Kidney glomerular epithelial cell (primary cell): ENCODE measurements at regions not wholly inside any gene's neighbourhood (a gene's known extent, or its start where the extent isn't known, plus 50 kb on each side); places are given as distances from the start of the nearest gene placed in this dataset.

Source experiments
- DNase-seq: peaks from one replicate; lab custom pipeline; 2025; lab: John Stamatoyannopoulos, UW

- no peak for DNase-seq
Measured at GRCh38 chr1:187443939-187444338, 615.2 kb downstream of the PLA2G4A start.

DNA sequence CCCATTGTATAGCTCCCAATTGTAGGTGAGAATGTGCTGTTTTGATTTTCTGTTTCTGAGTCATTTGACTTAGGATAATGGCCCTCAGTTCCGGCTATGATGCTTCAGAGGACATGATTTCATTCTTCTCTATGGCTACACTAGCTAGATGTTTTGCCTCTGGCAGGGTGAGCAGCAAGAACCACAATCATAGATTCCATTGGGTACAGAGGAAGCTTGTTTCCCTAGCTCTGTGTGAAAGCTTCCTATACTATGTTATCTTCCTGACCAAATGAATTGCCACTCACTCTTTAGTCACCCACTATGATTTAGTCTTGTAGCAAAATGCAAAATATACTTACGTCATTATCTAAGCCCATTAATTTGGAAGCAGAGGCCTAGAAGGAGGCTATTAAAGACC lies 616.3 kb downstream of the PLA2G4A start:
- DNase-seq = no peak

GRCh38 chr1:187451238-187451637 lies 622.5 kb downstream of the PLA2G4A start:
- DNase-seq = no peak

DNA sequence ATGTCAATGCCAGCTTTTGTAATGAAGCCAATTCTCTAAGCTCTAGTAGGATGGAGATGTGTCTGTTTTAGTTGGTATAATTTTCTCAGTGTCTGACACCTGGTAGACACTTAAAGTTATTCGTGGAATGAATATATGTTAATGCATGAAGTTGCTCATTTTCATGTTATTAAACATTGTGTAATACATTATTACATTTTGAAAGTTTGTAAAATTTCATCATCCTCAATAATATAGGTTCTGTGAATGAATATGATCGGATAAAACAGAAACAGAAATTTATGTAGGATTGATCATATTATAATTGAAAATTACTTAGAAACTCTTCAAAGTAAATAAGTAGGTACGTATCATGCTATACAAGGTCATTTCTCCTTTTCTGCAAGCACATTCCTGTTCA lies 625.3 kb downstream of the PLA2G4A start:
- no peak for DNase-seq

GRCh38 chr1:187456446-187456845 lies 627.7 kb downstream of the PLA2G4A start:
- DNase-seq = no peak

DNA sequence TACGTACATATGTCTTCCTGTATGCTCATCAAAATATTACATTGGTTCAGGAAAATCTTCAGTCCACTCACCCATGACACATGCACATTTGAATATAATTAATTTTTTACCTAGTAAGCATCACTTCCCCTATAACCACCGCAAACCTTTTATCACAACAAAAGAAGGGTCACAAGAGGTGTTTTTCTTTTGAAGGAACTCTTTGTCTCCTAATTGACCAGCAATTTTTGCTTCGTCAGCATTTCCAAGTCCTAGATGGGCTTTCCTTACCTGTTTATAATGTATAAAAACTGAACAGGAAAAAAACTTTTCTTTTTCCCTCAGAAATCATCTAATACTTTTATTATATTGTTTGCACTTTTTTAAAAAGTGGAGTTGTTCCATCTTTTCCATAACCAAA lies 631.3 kb downstream of the PLA2G4A start:
- no peak for DNase-seq

DNA sequence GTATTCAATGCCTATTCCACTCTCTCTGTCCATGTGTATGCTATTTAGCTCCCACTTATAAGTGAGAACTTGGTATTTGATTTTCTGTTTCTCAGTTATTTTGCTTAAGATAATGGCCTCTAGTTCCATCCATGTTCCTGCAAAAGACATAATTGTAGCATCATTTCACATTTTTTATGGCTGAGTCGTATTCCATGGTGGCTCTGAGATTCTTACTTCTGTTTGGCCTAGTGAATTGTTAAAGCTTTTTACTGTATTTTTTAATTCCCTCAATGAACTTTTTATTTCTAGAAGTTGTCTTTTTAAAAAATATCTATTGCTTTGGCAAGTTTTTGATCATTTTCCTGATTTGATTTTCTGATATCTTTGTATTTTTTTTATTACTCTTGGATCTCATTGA lies 635.6 kb downstream of the PLA2G4A start:
- DNase-seq = no peak

- DNase-seq = no peak
Measured at GRCh38 chr1:187465441-187465840, 636.7 kb downstream of the PLA2G4A start.

DNA sequence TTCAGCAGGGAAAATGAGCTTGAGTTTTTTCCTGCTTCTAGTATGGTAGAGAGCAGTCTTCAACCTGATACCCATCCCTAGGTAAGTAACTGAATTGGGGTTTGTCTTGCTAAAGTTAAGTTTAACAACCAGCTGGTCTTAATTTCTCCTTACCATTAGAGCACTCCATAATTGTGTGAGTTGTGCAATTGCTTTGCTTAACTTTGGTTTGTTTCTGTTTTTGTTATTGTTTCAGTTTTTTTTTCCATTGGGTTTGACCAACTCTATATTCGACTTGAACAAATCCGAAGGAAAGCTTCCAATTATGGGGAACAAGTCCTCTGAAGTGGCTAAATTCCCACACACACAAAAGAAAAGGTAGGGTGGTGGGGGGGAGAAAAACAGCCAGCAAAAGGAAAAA lies 641.1 kb downstream of the PLA2G4A start:
- DNase-seq = no peak

DNA sequence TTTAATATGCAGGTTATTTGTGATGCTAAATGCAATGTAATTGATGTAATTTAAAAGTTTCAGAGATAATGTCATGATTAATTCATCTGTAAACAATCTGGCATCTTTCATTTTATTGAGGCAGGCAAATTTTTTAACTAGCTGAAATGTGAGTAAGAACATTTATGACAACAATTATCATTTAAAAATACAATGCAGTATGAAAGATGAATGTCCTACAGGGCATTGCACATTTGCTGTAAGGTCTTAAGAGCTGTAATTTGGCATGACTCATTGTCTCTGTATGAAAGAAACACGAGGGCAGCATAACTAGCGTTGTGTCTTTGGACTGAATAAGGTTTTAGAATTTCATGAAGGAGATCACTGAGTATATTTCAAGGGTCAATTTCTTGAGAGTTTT lies 642.8 kb downstream of the PLA2G4A start:
- no peak for DNase-seq

GRCh38 chr1:187474336-187474735 lies 645.6 kb downstream of the PLA2G4A start:
- DNase-seq = no peak

- no peak for DNase-seq
Measured at GRCh38 chr1:187476671-187477070, 647.9 kb downstream of the PLA2G4A start.

GRCh38 chr1:187477103-187477502 lies 648.4 kb downstream of the PLA2G4A start:
- DNase-seq = no peak

DNA sequence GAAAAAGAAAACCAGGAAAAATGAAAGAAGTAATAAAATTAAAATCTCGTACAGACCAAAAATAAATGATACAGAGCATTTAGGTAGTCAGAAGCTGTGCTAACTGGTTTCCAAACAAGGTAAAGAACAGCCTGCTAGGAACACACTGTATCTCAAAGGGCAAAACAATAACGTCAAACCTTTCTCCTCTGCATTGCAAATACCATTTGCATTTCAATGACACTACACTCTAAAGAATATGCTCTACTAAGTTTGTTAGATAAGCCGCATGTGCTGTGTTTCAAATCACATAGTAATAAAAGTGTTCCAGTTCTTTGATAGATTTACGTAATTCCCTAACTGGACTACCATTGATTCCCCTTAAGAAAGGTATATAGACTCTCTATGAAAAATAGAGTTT lies 648.8 kb downstream of the PLA2G4A start:
- no peak for DNase-seq

DNA sequence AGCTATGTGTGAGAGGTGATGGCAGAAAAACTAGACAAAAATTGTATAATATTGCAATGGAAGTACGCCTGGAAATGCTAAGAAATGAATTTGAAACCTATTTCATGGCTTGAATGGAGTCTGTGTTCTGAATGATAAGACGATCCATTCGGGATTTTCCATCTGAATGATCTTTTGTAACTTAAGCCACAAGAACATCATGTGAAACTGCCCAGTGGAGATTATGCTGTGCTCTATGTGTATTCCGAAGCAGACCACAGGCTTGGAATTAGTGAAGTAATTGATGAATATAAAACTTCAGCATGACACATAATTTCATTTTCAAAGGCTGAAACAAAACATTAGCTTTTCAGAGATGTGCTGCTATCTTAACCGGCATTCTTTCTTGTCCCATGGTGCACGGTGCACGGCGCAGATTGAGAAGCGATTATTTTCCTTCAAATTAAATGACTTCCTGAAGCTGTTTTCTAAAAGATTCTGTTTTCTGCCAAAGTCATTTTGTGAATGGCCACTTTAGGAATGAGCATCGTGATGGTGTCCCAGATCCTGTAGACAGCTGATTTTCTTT lies 652.9 kb downstream of the PLA2G4A start:
- DNase-seq = no peak

DNA sequence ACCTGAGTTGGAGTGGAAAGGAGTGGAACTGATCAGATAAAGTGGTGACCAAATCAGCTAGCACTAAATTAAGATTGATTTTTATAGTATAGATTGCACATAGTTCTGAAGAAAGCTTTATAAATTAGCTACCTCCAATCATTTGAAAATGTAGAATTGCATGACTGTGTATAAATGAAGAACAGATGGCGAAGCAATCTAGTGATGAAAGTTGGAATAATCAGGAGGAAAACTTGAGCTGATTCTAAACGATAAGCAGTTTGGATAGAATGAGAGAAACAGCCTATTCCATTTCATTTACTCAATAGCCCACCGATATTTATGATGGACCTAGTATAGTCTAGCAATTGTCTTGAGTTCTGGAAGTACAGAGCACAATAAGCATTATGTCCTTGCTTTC lies 661.5 kb downstream of the PLA2G4A start:
- DNase-seq = no peak

- no peak for DNase-seq
Measured at GRCh38 chr1:187491082-187491720, 662.5 kb downstream of the PLA2G4A start.

GRCh38 chr1:187498028-187498427 lies 669.3 kb downstream of the PLA2G4A start:
- DNase-seq = no peak

GRCh38 chr1:187504779-187505178 lies 676.0 kb downstream of the PLA2G4A start:
- no peak for DNase-seq

DNA sequence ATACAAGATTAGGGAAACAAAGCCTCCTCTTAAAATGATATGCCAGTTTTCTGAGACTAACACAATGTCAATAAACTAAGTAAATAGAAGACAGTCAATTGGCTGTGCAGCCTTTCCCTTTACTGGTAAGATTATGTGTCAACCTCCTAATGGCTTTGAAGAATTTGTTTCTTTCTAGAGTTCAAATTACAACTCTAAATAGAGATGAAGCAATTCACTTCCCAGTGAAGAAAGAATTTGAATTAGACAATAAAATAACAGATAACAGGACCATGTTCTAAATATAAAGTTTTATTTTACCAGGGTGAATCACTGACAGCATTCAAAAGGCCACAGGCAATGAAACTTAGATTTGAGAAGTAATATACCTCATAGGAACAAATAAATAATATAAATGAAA lies 680.3 kb downstream of the PLA2G4A start:
- no peak for DNase-seq

- DNase-seq = no peak
Measured at GRCh38 chr1:187513190-187513589, 684.4 kb downstream of the PLA2G4A start.

DNA sequence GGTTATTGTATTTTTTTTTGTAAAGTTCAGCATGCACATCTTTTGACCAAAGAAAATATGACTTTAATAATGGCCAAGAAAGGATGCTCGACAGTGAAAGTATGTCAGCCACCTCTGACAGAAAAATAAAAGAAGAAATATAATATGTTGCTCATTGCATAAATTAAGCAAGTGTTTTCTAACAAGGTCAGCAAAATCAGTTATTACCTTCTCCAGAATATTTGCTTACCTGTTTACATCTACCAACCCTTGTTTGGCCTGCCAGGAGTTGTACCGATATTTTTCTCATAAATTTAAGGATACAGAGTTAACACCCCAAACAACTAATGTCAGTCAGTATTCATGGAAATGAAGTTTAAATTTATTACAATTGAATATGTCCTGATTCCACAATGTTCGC lies 685.4 kb downstream of the PLA2G4A start:
- no peak for DNase-seq

DNA sequence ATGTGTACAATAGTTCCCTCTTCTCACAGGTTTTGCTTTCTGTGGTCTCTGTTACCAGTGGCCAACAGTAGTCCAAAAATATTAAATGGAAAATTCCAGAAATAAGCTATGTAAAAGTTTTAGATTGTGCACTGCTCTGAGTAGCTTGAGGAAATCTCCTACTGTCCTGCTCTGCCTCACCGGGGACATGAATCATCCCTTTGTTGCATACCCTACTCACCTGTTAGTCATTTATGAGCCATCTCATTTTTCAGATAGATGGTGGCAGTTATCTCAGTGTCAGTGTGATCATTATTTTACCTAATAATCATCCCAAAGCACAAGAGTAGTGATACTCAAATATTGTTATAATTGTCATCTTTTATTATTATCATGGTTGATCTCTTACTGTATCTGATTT lies 688.1 kb downstream of the PLA2G4A start:
- no peak for DNase-seq

- no peak for DNase-seq
Measured at GRCh38 chr1:187517546-187517945, 688.8 kb downstream of the PLA2G4A start.
